Muscle layer of colon (tissue), 2 donors: ENCODE measurements at regions not wholly inside any gene's neighbourhood (a gene's known extent, or its start where the extent isn't known, plus 50 kb on each side); places are given as distances from the start of the nearest gene placed in this dataset.

Experiments used
- H3K27ac ChIP-seq: one replicate; pipeline ENCODE4 v1.7.0; 2013; ENCODE audit warnings: low read depth, mild to moderate bottlenecking, low read length, moderate library complexity
- H3K27me3 ChIP-seq, 2 donors: one replicate each; pipeline ENCODE4 v1.7.0; 2013; ENCODE audit warnings: low read length in 2 of 2, mild to moderate bottlenecking in 2 of 2; ENCODE audit not compliant: insufficient read depth in 2 of 2, control insufficient read depth in 1 of 2
- H3K36me3 ChIP-seq: one replicate; pipeline ENCODE4 v1.7.0; 2013; ENCODE audit warnings: mild to moderate bottlenecking, low read length; ENCODE audit not compliant: insufficient read depth
- H3K4me1 ChIP-seq: one replicate; pipeline ENCODE4 v1.7.0; 2013; ENCODE audit warnings: mild to moderate bottlenecking, low read length; ENCODE audit not compliant: insufficient read depth
- H3K4me3 ChIP-seq, 2 donors: one replicate each; pipeline ENCODE4 v1.7.0; 2013; ENCODE audit warnings: low read length in 2 of 2, low read depth in 1 of 2, mild to moderate bottlenecking in 1 of 2, moderate library complexity in 1 of 2
- H3K9ac ChIP-seq: one replicate; pipeline ENCODE4 v1.7.0; 2013; ENCODE audit warnings: low read length
- H3K9me3 ChIP-seq: one replicate; pipeline ENCODE4 v1.7.0; 2013; ENCODE audit warnings: mild to moderate bottlenecking, low read length
- donor health status: abdominal sarcoma.
- donor health status: Adenocarcinoma of cecum.

DNA sequence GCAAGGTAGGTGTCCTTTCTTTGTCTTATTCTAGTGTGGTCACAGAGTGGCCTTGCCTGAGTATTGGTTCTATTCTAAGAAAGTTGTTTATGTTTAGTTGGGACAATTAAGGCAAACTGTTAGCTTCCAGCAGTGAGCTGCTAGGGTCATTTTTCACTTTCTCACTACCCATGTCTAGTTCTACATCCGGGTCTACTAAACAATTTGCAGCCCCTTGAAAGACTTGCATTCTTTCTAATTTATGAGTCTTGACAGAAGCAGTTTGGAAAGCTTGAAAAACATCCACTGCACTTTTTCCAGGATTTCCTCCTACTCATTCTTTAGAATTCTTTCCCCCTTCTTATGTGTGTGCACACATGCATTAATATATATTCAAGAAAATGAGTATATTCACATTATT lies 892.2 kb upstream of the ACO1 start:
- Histone ChIP-seq H3K36me3 (no peaks in the 10 kb centered on the region), H3K9me3 (no peaks in the 10 kb centered on the region), H3K4me1 (no peaks in the 10 kb centered on the region), H3K4me3 (no peak overlapping the region), H3K9ac (no peak overlapping the region), H3K27ac (no peak overlapping the region), H3K27me3 (no peaks in the 10 kb centered on the region)

DNA sequence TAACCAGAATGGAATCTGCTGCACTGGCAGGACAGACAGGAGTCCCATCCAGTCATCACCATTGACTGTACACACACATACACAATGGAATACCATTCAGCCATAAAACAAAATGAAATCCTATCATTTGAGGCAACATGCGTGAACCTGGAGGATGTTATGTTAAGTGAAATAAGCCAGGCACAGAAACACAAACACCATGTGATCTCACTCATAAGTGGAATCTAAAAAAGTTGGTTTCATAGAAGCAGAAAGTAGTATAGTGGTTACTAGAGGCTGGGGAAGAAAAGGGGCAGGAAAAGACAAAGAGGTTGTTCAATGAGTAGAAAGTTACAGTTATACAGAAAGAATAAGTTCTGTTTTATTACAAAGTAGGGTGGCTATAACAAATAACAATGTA lies 884.0 kb upstream of the ACO1 start:
- H3K9ac ChIP-seq, result no peak overlapping the region
- no peak overlapping the region for H3K27ac ChIP-seq
- H3K9me3 ChIP-seq, result no peaks in the 10 kb centered on the region
- no peaks in the 10 kb centered on the region for H3K27me3 ChIP-seq
- no peak overlapping the region for H3K4me3 ChIP-seq
- H3K36me3 ChIP-seq, result no peaks in the 10 kb centered on the region
- H3K4me1 ChIP-seq, result no peaks in the 10 kb centered on the region

DNA sequence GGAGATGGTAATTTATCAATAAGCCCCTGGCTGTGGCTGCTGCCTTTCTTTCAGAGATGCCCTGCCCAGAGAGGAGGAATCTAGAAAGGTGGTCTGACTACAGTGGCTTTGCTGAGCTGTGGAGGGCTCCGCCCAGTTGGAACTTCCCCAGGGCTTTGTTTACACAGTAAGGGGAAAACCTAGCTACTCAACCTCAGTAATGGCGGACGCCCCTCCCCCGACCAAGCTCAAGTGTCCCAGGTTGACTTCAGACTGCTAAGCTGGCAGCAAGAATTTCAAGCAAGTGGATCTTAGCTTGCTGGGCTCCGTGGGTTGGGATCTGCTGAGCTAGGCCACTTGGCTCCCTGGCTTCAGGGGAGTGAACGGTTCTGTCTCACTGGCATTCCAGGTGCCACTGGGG lies 865.4 kb upstream of the ACO1 start:
- Histone ChIP-seq H3K36me3 (no peaks in the 10 kb centered on the region), H3K9me3 (no peaks in the 10 kb centered on the region), H3K9ac (no peak overlapping the region), H3K27ac (no peak overlapping the region), H3K27me3 (no peaks in the 10 kb centered on the region), H3K4me1 (no peaks in the 10 kb centered on the region), H3K4me3 (no peak overlapping the region)

DNA sequence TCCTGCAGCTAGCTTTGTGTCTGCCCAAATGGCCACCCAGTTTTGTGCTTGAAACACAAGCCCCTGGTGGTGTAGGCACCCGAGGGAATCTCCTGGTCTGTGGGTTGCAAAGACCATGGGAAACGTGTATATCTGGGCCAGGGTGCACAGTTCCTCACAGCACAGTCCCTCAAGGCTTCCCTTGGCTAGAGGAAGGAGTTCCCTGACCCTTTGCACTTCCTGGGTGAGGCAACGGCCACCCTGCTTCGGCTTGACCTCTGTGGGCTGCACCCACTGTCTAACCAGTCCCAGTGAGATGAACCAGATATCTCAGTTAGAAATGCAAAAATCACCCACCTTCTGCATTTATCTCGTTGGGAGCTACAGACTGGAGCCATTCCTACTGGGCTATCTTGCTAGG lies 865.0 kb upstream of the ACO1 start:
- no peaks in the 10 kb centered on the region for H3K9me3 ChIP-seq
- H3K4me3 ChIP-seq, result no peak overlapping the region
- H3K36me3 ChIP-seq, result no peaks in the 10 kb centered on the region
- no peaks in the 10 kb centered on the region for H3K4me1 ChIP-seq
- H3K9ac ChIP-seq, result no peak overlapping the region
- no peaks in the 10 kb centered on the region for H3K27me3 ChIP-seq
- H3K27ac ChIP-seq, result no peak overlapping the region

DNA sequence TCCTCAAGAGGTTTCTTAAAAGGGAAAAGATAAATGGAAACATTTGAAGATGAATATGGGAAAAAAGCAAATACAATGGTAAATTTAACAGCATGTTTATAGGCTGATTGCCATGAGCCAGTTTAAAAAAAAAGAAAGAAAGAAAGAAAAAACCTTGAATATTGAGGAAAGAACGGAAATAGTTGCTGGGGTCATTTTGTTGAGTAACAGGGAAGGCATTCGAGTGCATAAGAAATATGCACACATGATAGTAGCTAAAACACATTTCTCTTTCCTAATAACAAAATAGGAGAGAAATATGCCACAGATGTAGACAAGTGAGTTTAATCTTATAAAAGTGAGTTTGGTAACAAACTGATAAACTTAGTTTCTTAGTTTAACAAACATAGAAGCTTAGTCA lies 864.6 kb upstream of the ACO1 start:
- Histone ChIP-seq H3K27me3 (no peaks in the 10 kb centered on the region), H3K9me3 (no peaks in the 10 kb centered on the region), H3K4me1 (no peaks in the 10 kb centered on the region), H3K4me3 (no peak overlapping the region), H3K27ac (no peak overlapping the region), H3K9ac (no peak overlapping the region), H3K36me3 (no peaks in the 10 kb centered on the region)

- Histone ChIP-seq H3K27ac (no peak overlapping the region), H3K9me3 (no peaks in the 10 kb centered on the region), H3K4me3 (no peak overlapping the region), H3K27me3 (no peaks in the 10 kb centered on the region), H3K9ac (no peak overlapping the region), H3K36me3 (no peaks in the 10 kb centered on the region), H3K4me1 (no peaks in the 10 kb centered on the region)
Observed at GRCh38 chr9:31520301-31521085, 864.0 kb upstream of the ACO1 start.

- Histone ChIP-seq H3K9ac (no peak overlapping the region), H3K4me3 (no peak overlapping the region), H3K4me1 (no peaks in the 10 kb centered on the region), H3K27ac (no peak overlapping the region), H3K36me3 (no peaks in the 10 kb centered on the region), H3K9me3 (no peaks in the 10 kb centered on the region), H3K27me3 (no peaks in the 10 kb centered on the region)
Observed at GRCh38 chr9:31535651-31536050, 848.8 kb upstream of the ACO1 start.

- H3K9ac ChIP-seq, result no peak overlapping the region
- H3K27ac ChIP-seq, result no peak overlapping the region
- no peaks in the 10 kb centered on the region for H3K9me3 ChIP-seq
Observed at GRCh38 chr9:31536471-31536870, 848.0 kb upstream of the ACO1 start.

DNA sequence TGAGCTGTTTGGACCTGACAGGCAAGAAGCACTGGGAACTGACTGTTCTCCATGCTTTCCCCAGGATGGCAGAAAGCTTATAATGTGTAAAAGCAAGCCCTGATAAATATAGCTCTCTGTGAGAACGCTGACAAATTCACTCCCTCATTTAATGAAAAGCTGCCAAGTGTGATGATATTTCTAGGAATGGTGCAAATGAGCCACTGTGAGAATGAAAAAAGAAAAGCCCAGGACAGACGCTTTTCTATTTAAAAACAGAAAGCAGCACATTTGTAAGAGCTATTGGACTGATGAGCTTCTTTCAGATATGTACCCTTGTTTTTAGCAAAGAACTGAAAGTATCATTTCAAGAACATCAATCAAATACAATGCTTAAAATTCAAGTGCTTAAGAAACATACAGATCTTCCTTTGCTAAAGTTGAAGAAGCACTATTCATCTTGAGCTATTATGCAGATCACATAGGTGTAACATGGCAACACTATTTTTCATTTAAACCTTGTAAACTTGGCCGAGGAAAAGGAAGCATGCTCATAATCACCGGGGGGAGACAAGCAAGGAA lies 842.6 kb upstream of the ACO1 start:
- H3K4me1 ChIP-seq, result no peaks in the 10 kb centered on the region
- no peaks in the 10 kb centered on the region for H3K9me3 ChIP-seq
- H3K4me3 ChIP-seq, result no peak overlapping the region
- H3K9ac ChIP-seq, result no peak overlapping the region
- no peaks in the 10 kb centered on the region for H3K36me3 ChIP-seq
- no peak overlapping the region for H3K27ac ChIP-seq
- no peaks in the 10 kb centered on the region for H3K27me3 ChIP-seq

More at GRCh38 chr9:31536471-31536870, 848.0 kb upstream of the ACO1 start:
- Histone ChIP-seq H3K36me3 (no peaks in the 10 kb centered on the region), H3K27me3 (no peaks in the 10 kb centered on the region), H3K4me1 (no peaks in the 10 kb centered on the region), H3K4me3 (no peak overlapping the region)

DNA sequence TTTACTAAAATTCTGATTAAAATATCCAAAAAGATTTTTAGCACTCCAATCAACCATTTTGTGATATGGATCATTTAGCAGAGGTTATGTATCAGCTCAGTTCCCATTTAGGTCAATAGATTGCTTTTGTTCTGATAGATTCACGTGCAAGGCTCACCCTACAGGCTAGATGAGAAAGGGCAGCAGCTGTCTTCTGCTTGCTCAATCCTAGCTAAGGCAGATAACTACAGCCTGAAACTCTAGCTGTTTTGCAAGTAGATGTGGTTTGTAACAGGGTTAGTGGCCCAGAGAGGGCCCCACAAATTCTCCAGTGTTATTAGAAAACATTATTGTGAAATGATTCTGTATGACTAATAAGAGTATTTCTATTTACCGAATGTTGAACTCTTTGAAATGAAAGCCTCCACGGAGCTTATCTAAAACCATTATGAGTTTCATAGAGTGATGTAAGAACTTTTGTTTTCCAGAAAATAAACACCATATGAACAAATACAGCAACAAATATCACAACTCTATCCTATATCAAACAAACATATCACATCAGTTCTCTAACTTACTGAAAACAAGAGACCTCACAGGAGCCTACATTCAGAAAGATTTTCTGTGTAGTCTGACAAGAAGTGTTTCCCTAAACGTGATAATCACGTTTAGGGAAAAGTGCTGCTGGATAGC lies 841.9 kb upstream of the ACO1 start:
- no peak overlapping the region for H3K4me3 ChIP-seq
- no peaks in the 10 kb centered on the region for H3K9me3 ChIP-seq
- H3K9ac ChIP-seq, result no peak overlapping the region
- H3K27ac ChIP-seq, result no peak overlapping the region
- no peaks in the 10 kb centered on the region for H3K36me3 ChIP-seq
- H3K27me3 ChIP-seq, result no peaks in the 10 kb centered on the region
- no peaks in the 10 kb centered on the region for H3K4me1 ChIP-seq

DNA sequence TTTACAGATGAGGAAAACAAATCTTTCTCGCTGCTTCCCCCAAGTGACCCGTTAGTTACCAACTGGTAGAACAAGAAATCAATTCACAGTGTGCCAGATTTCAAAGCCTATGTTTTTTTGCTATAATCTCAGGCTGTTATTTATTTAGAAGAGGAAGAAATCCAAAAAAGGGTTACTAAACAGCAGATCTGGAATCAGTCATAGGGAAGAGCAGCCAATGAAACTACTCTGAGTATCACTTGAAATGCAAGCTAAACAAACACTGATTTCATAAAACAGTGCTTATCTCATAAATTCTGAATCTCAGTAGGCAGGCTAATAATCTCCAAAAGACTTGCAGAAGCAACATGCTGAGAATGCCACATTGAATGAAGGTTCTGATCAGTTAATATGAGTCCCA lies 829.5 kb upstream of the ACO1 start:
- Histone ChIP-seq H3K27me3 (no peaks in the 10 kb centered on the region), H3K4me3 (no peak overlapping the region), H3K4me1 (no peaks in the 10 kb centered on the region), H3K36me3 (no peaks in the 10 kb centered on the region), H3K27ac (no peak overlapping the region), H3K9me3 (no peaks in the 10 kb centered on the region), H3K9ac (no peak overlapping the region)
